Cardiac fibroblast (primary cell): ENCODE measurements at regions not wholly inside any gene's neighbourhood (a gene's known extent, or its start where the extent isn't known, plus 50 kb on each side); places are given as distances from the start of the nearest gene placed in this dataset.

ENCODE experiments used
- DNase-seq, 2 donors: peaks; one replicate each; pipeline versions ENCODE4 v3.0.0 to v3.0.0-alpha.2; 2010; ENCODE audit warnings: low read depth in 2 of 2
- H3K4me3 ChIP-seq, 2 donors: replicated peaks in 1 of 2; 1 replicate in 1 of 2; 2 replicates in 1 of 2; pipeline ENCODE4 v1.5.1; 2011; ENCODE audit warnings: low read depth in 2 of 2, low read length in 2 of 2, mild to moderate bottlenecking in 2 of 2, moderate library complexity in 1 of 2
- CTCF ChIP-seq: IDR thresholded peaks from one replicate; pipeline ENCODE4 v1.5.1; 2011; ENCODE audit warnings: low read depth, mild to moderate bottlenecking, low read length, inconsistent platforms

GRCh38 chr18:27662949-27663348 is 477.8 kb upstream of the CHST9 start:
- no peak for TF ChIP-seq CTCF
- no peak for DNase-seq
- H3K4me3 ChIP-seq, result no peak overlapping the region

GRCh38 chr18:27662537-27662936 is 477.4 kb upstream of the CHST9 start:
- TF ChIP-seq CTCF, result no peak
- no peak for DNase-seq
- no peak overlapping the region for H3K4me3 ChIP-seq

GRCh38 chr18:27661320-27662018 is 476.4 kb upstream of the CHST9 start:
- no peak for DNase-seq
- no peak overlapping the region for H3K4me3 ChIP-seq
- TF ChIP-seq CTCF, result no peak

GRCh38 chr18:27656905-27657304 is 471.8 kb upstream of the CHST9 start:
- no peak overlapping the region for H3K4me3 ChIP-seq
- no peak for DNase-seq
- no peak for TF ChIP-seq CTCF

- TF ChIP-seq CTCF, result no peak
- no peak overlapping the region for H3K4me3 ChIP-seq
- DNase-seq, result peak in 1 of 2 donors; percentile 44
Measured at GRCh38 chr18:27656167-27656778, 471.2 kb upstream of the CHST9 start.

- H3K4me3 ChIP-seq, result no peak overlapping the region
- DNase-seq, result no peak
Measured at GRCh38 chr18:27653247-27653646, 468.1 kb upstream of the CHST9 start.

More at GRCh38 chr18:27653247-27653646, 468.1 kb upstream of the CHST9 start:
- no peak for TF ChIP-seq CTCF
